ENCODE measurements at regions not wholly inside any gene's neighbourhood (a gene's known extent, or its start where the extent isn't known, plus 50 kb on each side); places are given as distances from the start of the nearest gene placed in this dataset.

GRCh38 chr6:56814308-56814707 is 140.6 kb upstream of the BEND6 start:
- TF ChIP-seq CTCF (IDR thresholded peaks at IDR 0.05; ENCODE audit: low read length) (no peak), EZH2 (IDR thresholded peaks at IDR 0.05; ENCODE audit: borderline replicate concordance, low read length) (no peak)

All from OCI-LY1 (cell line).